Ishikawa (cell line): ENCODE measurements at regions not wholly inside any gene's neighbourhood (a gene's known extent, or its start where the extent isn't known, plus 50 kb on each side); places are given as distances from the start of the nearest gene placed in this dataset.

Source experiments
- CREB1 ChIP-seq: IDR thresholded peaks from 2 replicates; pipeline ENCODE4 v1.6.1; 2012; ENCODE audit warnings: low read depth
- EGR1 ChIP-seq: IDR thresholded peaks from 2 replicates; pipeline ENCODE4 v1.6.1; 2012
- EP300 ChIP-seq: IDR thresholded peaks from 2 replicates; pipeline ENCODE4 v1.6.1; 2012; ENCODE audit warnings: borderline replicate concordance
- FOXM1 ChIP-seq: IDR thresholded peaks from 2 replicates; pipeline ENCODE4 v1.6.1; 2012; ENCODE audit warnings: low read depth, borderline replicate concordance
- NFIC ChIP-seq: IDR thresholded peaks from 2 replicates; pipeline ENCODE4 v1.6.1; 2012
- RAD21 ChIP-seq: IDR thresholded peaks from 2 replicates; pipeline ENCODE4 v1.6.1; 2012; ENCODE audit warnings: low read depth
- TAF1 ChIP-seq: IDR thresholded peaks from 2 replicates; pipeline ENCODE4 v1.6.1; 2012; ENCODE audit warnings: low read depth, mild to moderate bottlenecking
- TCF12 ChIP-seq: IDR thresholded peaks from 2 replicates; pipeline ENCODE4 v1.6.1; 2012; ENCODE audit warnings: low read depth
- TEAD4 ChIP-seq: IDR thresholded peaks from 2 replicates; pipeline ENCODE4 v1.6.1; 2012
- YY1 ChIP-seq: IDR thresholded peaks from 2 replicates; pipeline ENCODE4 v1.6.1; 2012; ENCODE audit warnings: low read depth
- ZBTB7A ChIP-seq: IDR thresholded peaks from 2 replicates; pipeline ENCODE4 v1.6.1; 2012; ENCODE audit warnings: low read depth
- TF ChIP-seq, protein P1 (sequence below): IDR thresholded peaks from 2 replicates; pipeline ENCODE4 v1.6.1; 2012
- TF ChIP-seq, protein P2 (sequence below): IDR thresholded peaks from 2 replicates; pipeline ENCODE4 v1.6.1; 2012
- TF ChIP-seq, protein P3 (sequence below): IDR thresholded peaks from 2 replicates; pipeline ENCODE4 v1.6.1; 2012; ENCODE audit warnings: low read depth, mild to moderate bottlenecking

DNA sequence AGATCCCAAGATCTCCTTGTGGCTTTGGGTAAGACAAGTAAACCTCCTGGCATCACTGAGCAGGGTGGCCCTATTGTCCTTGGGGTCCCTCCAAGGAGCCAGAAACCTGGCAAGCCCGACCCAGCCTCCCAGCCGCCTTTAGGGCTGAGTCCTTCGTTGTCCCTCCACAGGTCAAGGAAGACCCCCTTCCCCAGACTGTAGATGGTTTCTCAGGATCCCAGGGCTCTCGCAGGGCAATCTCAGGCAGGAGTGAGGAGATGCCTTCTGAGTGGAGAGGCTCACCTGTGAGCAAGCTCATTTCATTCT, 71.6 kb upstream of the CSF3R start:
- TF ChIP-seq, protein P1, sequence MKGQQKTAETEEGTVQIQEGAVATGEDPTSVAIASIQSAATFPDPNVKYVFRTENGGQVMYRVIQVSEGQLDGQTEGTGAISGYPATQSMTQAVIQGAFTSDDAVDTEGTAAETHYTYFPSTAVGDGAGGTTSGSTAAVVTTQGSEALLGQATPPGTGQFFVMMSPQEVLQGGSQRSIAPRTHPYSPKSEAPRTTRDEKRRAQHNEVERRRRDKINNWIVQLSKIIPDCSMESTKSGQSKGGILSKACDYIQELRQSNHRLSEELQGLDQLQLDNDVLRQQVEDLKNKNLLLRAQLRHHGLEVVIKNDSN: no peak
- no peak for TF ChIP-seq FOXM1
- TF ChIP-seq EGR1: no peak
- TF ChIP-seq RAD21: no peak
- TF ChIP-seq, protein P2, sequence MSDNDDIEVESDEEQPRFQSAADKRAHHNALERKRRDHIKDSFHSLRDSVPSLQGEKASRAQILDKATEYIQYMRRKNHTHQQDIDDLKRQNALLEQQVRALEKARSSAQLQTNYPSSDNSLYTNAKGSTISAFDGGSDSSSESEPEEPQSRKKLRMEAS: no peak
- no peak for TF ChIP-seq TAF1
- TF ChIP-seq CREB1: no peak
- no peak for TF ChIP-seq ZBTB7A
- no peak for TF ChIP-seq TCF12
- TF ChIP-seq, protein P3, sequence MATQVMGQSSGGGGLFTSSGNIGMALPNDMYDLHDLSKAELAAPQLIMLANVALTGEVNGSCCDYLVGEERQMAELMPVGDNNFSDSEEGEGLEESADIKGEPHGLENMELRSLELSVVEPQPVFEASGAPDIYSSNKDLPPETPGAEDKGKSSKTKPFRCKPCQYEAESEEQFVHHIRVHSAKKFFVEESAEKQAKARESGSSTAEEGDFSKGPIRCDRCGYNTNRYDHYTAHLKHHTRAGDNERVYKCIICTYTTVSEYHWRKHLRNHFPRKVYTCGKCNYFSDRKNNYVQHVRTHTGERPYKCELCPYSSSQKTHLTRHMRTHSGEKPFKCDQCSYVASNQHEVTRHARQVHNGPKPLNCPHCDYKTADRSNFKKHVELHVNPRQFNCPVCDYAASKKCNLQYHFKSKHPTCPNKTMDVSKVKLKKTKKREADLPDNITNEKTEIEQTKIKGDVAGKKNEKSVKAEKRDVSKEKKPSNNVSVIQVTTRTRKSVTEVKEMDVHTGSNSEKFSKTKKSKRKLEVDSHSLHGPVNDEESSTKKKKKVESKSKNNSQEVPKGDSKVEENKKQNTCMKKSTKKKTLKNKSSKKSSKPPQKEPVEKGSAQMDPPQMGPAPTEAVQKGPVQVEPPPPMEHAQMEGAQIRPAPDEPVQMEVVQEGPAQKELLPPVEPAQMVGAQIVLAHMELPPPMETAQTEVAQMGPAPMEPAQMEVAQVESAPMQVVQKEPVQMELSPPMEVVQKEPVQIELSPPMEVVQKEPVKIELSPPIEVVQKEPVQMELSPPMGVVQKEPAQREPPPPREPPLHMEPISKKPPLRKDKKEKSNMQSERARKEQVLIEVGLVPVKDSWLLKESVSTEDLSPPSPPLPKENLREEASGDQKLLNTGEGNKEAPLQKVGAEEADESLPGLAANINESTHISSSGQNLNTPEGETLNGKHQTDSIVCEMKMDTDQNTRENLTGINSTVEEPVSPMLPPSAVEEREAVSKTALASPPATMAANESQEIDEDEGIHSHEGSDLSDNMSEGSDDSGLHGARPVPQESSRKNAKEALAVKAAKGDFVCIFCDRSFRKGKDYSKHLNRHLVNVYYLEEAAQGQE: no peak
- no peak for TF ChIP-seq EP300
- TF ChIP-seq YY1: no peak

DNA sequence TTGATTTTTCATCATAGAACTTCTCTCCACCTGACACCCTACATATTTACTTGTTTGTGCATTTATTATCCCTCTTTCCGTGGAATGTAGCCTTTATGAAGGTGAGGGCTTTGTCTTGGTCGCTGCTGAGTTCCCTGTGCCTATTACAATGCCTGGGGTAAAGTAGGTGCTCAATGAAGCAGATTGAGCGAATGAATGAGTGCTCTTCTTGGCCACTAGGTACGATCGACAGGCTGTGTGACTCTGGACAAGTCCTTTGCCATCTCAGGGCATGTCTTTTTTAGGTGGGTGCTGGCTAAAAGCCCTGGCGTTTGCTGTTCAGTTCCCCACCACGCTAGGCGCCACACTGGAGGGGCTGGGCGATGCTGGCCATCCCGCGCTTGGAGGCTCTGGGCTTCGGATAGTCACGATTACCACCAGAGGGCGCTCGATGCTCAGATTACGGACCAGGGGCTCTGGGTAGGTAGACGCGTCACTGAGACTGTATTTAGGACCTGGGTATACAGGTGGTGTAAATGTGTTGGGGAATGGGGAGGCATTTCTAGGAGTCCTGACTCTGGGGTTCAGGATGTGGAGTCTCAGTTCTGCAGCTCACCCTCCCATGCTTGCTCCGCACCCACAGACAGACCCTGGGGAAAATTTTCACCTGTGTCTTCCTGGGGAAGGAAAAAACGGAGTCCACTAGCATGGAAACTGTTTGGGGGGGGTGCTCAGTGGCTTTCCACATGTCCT, 71.0 kb upstream of the CSF3R start:
- TF ChIP-seq, protein P3: no peak
- TF ChIP-seq YY1 (no peak), TAF1 (no peak), RAD21 (peak; percentile 87)

DNA sequence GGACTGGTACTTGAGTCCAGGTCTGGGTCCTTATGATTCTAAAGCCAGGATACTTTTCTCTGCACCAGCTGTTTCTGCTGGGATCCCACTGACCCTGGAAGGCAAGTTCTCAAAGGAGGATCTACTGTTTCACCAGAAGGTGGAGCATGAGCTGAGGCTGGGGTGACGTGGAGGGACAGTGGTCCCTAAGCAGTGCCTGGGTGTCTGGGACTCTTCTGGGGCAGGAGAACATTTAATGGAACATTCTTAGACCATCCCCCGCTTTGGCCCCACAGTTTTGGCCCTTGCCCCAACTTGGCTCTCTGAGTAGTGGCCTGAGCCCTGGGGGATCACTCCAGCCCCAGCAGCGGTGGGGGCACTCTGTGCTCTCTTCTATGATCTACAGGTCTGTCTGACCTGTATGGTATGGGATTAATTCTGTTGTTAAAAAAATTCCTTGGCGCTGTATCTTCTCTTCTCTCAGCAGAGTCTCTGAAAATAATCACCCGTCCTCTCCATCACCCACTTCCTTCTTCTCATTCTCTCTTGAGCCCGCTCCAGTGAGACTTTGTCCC, 60.3 kb upstream of the CSF3R start:
- TF ChIP-seq FOXM1 (no peak), ZBTB7A (no peak), EGR1 (no peak), RAD21 (no peak), TAF1 (no peak), NFIC (no peak)
- TF ChIP-seq, protein P1: no peak
- TF ChIP-seq, protein P3: no peak

DNA sequence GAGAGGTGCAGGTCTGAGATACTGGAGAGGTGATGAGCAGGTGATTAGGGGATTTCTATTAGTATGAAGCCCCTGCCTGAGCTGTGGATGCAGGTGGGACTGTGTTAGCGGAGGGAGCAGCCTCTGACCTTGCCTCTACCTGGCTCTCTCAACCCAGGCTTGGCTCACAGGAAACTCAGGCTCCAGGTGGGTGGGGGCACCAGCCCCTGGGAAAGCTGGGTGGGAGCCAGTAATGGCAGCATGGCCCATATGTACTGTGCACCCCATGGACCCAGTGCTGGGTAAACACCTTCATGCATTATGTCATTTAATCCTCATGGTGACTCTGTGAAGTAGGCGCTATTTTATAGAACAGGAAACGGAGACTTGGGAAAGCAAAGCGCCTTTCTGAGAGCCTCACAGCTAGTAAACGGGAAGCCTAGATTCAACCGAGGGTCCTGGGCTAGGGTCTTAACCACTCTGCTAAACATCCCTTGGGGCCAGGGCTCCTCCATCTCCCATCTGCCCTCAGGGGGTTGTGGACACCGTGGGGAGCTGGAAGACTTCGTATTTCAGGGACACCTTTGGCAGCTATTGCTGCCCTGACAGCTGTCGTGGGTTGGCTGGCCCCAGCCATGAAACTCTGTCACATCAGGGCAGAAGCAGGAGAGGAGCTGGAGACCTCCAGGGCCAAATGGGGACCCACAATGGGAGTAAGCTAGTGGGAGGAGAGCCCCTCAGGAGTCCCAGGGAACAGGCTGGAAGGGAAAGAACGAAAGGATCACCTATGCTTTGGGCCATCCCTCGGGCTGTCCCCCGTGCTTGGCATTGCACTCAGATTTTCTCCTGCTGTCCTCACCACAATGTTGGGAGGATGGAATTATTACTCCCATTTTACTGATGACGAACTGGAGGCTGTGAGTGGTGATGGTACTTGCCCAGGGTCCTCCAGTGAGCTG, 59.6 kb upstream of the CSF3R start:
- no peak for TF ChIP-seq ZBTB7A
- TF ChIP-seq, protein P2: no peak
- no peak for TF ChIP-seq TEAD4
- TF ChIP-seq TCF12: no peak
- no peak for TF ChIP-seq CREB1
